ENCODE measurements at regions not wholly inside any gene's neighbourhood (a gene's known extent, or its start where the extent isn't known, plus 50 kb on each side); places are given as distances from the start of the nearest gene placed in this dataset.

DNA sequence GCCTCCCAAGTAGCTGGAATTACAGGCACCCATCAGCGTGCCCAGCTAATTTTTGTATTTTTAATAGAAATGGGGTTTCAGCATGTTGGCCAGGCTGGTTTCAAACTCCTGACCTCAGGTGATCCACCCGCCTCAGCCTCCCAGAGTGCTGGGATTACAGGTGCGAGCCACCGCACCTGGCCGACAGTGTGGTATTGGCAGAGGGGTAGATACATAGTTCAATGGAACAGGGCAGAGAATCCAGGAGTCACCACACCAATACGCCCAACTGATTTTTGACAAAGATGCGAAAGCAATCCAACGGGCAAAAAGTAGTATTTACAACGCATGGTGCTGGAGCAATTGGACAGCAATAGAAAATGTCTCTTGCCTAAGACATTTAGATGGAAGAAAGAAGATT, 164.0 kb upstream of the PPP1R26 start:
- DNase-seq (ENCODE audit: low read depth) = no peak

DNA sequence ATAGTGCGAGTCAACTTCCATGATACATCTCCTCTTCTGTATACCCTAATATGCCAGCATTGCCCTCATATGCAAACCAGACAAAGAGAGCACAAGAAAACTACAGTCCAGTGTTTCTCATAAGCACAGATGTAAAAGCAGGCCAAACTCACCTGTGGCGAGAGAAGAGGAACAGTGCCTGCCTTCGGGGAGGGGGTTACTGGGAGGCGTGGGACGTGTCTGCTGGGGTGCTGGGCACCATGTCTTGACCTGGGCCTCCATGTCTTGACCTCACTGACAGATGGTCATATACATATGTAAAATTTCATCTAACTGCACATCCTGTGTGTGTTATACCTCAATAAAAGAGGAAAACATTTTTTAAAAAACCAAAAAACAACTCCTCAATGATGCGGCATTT, 159.3 kb upstream of the PPP1R26 start:
- no peak for DNase-seq (ENCODE audit: low read depth)

DNA sequence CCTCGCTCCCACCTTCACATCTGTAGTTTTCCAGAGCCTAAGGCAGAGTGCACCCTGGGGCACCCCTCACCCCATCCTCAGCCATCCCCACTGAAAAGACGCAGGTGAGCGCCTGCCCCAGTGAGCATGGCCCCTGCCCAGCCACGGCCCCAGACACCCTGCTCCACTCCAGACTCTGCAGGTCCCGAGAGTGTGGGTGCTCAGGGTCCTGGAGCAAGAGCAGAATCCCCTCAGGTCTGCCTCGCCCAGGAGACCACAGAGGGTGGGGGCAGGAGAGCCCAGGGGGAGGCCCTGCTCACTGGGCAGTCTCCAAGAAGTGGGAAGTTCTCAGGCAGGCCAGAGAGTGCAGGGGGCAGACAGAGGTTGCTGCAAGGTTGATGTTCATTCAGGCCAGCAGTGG, 158.6 kb upstream of the PPP1R26 start:
- no peak for DNase-seq (ENCODE audit: low read depth)

DNA sequence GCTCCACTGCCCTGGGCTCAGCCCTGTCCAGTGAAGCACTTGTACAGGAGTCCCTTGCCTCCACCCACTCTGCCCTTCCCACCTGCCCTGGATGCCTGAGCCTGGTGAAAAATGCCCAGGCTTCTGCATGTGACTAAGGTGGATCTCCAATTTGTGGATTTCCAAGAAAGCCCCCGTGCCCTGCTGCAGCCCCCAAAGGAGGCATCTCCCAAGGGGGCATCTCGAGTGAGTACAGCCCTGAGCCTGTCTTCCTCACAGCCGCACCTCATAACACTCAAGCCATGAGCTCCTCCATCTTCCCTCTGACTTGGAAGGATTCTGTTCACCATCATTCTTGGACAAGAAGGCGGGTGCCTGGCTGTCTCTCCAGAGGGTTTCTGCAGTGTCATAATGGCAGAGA, 158.0 kb upstream of the PPP1R26 start:
- no peak for DNase-seq (ENCODE audit: low read depth)

DNA sequence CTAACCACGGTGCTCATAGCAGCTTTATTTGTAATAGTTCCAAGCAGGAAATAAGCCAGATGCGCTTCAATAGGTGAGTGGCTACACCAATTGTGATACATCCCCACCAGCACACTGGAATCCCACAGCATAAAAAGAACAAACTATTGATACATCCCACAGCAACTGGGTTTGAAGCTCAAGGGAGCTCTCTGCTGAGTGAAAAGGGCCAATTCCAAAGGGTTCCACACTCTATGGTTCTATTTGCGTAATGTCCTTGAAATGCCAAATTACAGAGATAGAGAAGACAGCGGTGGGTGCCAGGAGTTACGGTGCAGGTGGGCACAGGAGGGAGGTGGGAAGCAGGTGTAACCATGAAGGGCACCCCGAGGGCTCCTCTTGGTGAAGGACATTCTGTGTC, 155.3 kb upstream of the PPP1R26 start:
- no peak for DNase-seq (ENCODE audit: low read depth)

DNA sequence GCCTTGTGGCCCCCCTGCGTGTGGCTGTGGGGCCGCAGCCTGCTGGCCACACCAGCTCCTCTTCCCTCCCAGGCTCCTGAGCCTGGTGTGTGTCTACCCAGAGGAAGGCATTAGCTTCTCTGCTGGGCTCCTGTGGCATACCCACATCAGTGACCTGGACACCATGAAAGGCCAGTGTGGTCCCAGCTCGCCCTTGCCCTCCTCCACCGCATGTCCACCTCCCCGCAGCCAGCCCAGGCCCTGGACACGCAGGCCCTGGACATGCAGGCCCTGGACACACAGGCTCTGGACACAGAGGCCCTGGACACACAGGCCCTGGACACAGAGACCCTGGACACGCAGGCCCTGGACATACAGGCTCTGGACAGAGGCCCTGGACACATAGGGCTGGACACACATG, 153.4 kb upstream of the PPP1R26 start:
- no peak for DNase-seq (ENCODE audit: low read depth)

DNA sequence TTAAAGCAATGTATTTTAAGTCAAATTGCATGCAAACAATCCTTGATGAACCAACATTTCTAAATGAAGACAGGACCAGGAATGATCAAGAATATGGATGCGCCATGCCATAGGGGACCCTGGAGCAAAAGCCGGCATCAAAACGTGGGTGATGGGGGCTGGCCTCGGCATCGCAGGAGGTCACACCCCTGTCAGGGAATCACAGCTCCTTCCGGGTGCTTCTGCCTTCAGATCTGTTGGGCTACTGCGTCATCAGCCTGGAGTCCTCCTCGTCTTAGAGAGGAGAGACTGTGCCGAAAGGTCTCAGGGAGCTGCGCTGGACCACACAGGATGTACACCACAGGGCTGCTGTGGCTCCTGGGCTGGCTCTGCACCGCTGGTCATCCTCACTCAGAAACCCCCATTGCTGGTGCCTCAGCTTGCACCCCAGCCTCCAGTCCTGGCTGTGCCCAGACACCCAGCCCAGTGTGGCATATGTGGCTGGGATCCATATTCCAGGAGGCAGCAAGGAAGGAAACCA, 152.9 kb upstream of the PPP1R26 start:
- no peak for DNase-seq (ENCODE audit: low read depth)

DNA sequence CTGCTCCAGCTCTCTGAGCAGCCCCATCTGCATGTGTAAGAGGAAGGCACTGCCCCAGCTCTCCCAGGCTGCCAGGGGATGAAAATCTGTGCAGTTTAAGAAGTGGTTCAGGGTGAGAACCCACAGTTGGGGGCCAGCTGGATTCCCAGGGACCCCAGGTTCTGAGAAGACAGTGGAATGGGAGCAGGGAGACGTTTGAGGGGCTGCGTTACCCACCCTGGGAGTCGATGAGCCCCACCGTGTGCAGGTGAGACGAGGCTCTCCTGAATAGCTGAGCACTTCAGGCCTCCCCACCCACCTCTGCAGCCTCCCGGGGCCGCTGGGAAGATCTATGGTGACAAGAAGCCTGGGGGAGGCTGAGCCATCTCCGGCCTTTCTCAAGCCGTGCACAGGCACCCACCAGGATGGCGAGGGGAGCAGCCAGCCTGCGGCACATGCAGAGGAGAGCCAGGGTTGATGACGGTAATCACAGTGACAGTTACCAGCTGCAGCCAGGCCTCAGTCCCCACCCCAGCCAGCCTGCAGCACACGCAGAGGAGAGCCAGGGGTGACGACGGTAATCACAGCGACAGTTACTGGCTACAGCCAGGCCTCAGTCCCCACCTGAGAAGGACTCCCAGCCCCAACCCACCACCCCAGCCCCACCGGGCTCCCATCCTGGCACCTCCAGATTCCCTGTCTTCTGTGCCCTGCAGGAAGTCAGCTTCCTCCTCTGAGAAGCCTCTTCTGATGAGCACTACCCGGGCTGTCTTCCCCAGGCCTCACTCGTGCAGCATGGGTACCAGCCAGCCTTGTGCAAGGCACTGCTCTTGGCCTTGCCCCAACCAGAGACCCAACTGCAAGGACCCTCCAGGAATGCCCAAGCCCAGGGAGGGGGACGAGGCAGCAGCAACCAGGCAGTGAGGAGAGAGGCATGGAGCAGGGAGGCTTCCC, 150.8 kb upstream of the PPP1R26 start:
- no peak for DNase-seq (ENCODE audit: low read depth)

DNA sequence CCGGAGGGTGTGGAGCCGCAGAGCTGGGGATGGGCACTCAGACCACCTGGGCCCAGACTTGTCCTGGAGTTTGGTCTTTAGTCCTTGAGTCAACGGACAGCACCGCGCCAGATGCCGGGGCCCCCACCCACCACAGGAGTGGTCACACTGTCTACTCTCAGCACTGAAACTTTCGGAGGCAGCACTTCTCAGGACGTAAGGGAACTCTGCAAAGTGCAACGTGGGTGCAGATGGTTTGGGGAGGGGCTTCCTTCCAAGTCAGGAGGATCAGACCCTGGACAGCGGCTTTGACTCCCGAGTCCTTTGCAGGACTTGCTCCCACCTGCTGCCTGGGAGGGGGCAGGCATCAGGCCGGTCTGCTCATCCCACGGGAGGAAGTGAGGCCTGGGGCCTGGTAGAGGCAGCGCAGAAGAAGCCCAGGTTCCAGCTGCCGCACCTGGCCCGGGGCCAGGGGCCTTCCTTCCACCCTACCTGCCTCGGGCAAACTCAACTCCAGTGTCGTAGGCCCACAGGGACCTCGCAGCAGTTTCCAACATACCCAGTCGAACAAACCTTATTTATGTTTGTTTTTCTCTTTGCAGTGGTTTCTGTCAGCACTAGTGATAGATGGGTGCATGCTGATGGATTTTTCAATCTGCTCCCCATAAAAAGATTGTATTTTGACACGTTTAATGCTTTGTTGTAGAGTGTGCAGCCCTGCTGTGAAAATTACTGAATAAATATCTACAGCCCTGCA, 149.8 kb upstream of the PPP1R26 start:
- no peak for DNase-seq (ENCODE audit: low read depth)

DNA sequence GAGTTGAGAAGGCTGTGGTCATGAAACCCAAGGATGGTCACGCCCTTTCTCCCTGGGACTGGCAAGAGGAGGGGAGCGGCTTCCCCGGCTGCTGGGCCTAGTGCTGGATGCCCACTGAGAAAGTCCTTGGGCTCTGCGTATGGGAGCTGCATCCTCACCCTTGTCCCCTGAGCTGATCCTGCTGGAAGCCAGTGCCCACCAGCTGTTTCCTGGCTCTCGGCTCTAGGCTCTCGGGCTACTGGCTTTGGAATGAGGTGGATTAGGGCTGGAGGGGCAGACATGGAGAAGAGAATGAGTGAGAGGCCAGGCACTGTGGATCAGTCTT, 149.3 kb upstream of the PPP1R26 start:
- DNase-seq (ENCODE audit: low read depth) = no peak

DNA sequence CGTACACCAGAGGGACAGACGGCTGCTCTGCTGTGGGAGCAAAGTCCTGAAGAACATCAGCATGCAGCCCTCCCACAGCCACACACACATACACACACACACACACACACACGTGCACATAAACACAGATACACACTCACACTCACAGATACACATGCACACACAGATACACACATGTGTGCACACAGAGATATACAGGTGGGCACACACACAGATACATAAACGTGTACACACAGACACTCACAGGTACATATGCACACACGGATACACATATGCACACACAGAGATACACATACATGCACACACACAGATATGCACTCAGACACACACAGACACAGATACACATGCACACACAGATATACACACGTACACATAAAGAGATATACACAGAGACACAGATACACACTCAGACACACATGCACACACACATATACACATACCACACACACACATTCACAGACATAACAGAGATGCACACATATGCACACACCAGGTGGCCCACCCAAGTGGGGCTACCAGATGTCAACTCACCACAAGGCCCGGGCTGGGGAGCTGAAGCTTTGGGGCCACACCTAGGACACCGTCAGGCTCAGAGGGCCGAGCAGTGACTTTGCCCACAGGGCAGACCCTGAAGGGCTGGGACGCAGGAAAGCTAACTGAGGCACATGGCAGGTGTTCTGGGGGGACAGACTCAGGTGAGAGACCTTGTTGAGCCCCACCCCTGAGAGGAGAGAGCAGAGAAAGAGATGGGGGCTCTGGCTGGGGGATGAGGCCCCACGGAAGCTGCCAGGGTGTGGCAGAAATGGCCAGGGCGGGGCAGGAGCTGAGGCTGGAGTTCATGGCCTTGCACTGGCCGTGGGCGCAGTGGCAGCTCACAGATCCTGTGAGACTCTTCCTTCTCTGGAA, 148.6 kb upstream of the PPP1R26 start:
- no peak for DNase-seq (ENCODE audit: low read depth)

DNA sequence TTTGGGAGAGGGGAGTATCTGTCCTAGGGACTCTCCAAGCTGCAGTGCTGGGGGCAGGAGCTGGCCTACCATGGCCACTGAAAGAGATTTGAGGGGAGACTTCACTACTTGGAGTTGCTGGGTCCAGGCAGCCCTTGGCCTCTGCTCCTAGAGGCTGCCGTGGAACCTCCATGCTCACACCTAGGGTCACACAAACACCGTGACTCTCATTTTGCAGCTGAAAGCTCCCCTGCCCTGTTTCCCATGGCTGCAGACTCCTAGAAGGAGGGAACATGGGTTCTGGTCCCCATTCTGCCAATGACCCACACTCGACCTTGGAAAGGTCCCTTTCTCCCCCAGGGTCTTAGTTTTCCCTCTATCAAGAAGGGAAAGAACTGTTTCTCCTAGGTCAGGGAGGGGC, 147.1 kb upstream of the PPP1R26 start:
- DNase-seq (ENCODE audit: low read depth) = no peak

DNA sequence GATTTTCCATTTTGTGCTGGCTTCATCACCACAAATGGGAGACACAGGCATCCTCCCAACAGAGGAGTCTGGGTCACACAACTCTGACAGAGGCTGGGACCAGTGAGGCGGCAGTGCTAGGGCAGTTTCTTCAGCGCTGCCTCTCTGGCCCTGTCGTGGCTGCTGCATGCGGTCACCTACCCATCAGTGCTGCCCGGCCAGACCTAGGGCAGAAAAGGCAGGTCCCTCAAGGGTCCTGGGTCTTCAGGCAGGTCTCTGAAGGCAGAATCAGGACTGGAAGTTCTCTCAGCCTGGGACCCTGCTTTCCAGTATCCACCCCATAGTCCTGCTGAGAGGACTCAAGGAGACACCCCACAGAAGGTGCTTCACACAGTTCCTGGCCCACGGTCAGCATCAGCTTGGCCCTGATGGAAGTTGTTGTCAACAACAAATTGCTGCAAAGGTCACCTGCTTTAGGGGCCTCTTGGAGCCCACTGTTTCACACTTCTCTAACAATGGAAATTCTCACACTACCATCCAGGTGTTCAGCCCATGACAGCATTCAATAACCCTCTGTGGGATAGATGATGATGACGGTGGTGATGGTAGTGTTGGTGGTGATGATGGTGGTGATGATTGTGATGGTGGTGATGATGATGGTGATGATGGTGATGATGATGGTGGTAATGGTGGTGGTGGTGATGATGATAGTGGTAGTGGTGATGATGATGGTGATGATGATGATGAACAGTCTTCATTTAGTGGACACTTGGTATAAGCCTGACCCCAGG, 146.4 kb upstream of the PPP1R26 start:
- DNase-seq (ENCODE audit: low read depth) = no peak

DNA sequence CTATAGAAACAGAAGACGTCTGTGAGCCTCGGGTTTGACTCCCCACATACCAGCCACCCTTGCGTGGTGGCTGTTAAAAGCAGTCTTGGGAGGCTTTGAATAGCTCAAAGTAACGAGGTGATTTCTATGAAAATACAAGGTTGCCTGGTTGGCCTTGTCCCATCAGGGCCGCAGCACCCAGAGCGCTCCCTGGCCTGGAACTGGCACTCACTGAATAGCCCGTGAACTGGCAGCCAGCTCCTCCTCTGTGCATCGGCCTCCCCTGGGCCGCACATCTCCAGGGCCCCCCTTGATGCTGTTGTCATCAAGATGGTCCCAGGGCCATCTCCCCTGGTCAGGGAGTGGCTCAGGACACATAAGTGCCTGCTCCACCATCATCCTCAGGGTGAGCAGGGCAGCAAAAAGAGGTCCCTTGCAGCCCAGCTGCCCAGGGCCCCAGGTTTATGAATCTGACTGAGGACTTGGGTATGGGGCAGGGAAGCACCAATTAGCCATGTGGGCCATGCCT, 144.6 kb upstream of the PPP1R26 start:
- DNase-seq (ENCODE audit: low read depth) = no peak

DNA sequence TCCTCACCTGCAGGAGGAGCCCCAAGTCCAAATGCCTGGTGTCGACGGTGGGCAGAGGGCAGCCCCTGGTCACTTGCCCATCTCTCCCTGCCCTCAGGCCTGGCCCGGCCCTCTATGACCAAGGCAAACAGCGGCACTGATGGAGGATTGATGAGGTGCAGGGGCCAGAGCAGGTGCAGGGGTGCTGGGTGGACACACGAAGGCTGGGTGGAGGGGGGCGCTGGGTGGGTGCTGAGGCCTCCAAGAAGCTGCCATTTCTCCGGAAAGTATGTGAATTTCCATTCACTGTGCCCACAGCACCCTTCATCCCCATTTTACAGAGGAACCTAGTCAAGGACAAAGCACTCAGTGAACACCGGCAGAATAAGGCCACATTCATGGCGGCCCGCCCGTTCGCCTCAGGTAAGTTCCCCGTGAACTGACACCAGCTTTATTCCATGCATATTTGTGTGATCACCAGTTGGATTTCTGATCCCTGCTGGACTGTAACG, 143.8 kb upstream of the PPP1R26 start:
- DNase-seq (ENCODE audit: low read depth) = no peak

DNA sequence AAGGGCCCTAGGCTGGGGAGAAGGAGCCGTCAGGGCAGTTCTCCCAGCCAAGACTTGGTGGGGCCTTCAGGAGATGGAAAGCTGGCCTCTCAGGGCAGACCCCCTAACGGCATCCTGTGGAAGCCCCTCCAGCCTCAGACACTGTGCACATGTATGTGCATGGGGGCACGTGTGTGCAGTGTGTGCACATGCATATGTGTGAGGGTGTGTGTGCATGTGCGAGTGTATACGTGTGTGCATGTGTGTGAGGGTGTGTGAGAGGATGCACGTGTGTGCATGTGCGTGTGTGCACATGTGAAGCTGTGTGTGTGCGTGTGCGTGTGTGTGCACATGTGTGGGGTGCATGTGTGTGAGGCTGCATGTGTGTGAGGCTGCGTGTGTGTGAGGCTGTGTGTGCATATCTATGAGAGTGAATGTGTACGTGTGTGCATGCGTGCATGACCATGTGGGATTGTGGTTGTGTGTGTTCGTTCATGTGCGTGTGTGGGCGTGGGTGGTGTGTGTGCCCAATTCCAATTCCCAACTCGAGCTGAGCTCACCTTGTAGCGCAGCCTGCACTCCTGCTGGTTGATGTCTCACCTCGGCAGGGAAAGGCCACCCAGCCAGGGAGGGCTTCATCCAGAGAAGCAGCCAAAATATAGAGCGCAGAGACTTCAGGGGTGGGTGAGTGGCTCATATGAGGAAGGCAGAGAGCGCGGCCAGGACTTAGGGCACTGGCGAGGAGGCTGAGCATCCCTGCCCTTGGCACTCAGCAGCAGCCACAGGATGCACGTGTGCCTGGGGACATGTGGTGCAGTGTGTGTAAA, 142.7 kb upstream of the PPP1R26 start:
- no peak for DNase-seq (ENCODE audit: low read depth)

DNA sequence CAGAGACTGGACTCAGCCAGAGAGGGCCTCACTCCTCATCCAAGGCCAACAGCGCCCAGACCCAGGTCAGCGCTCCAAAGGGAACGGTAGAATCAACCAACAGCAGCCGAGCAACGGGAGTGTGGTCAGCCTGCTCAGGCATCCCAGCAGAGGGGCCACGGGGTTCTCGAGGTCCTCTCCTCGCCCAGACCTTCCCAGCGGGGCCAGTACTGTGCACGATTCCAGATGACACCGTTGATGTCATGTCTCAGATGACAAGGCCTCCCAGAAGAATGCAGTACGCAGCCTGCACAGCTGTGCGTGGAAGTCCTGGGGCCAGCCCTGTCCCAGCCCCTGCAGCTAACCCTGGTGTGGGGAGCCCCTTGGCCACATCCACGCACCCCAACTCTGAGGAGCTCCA, 141.0 kb upstream of the PPP1R26 start:
- no peak for DNase-seq (ENCODE audit: low read depth)

DNA sequence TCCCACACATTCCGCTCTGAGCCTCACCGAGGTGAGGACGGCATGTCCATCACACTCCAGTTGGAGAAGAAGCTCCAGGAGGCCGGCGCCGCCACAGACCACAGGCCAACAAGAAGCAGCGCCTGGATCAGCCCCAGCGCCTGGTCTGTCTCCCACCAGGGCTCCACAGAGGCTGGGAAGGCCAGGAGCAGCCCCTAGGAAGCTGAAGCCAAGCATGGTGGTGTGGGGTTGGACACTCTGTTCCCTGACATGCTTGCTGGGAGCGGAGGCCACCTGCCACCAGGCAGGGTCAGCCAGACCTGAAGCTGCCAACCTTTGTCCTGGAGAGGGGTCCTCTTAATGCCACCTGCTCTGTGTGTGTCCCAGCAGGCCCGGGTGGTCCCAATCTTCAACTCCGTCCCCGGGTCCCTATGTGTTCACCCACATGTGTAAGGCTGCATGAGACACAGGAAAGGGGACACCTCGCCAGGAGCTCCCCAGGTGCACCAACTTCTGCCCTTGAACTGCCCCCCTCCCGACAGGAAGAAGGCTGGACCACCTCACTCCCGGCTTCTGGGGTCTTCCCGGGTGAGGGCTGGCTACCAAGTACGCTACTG, 140.1 kb upstream of the PPP1R26 start:
- no peak for DNase-seq (ENCODE audit: low read depth)

DNA sequence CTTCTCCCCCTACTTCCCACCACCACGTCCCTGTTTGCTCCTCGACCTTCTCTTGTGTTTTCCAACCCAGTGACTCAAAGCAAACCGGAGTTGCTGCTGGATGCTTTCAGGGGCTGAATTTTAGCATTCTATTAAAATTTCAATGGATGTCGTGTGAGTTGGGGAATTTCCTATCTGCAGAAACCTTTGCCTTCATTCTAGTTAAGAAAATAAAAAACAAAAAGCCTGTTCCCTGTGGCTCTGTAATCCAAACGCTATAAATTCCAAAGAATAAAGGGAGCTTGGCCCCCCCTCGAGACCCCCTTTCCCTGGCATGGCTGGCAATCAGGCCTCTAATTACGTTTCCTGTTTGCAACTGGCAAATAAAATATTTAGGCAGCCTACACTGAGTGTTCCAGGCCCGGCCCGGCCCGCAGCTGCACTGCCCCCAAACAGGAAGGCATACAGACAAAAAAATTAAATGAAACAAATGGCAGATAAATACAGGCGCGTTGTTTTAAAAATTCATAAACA, 139.4 kb upstream of the PPP1R26 start:
- DNase-seq (ENCODE audit: low read depth) = no peak

Data from activated T-helper 9 cell treated with anti-CD3 and anti-CD28 coated beads, Interleukin-2, amount 50 U/mL, for 16 hours (primary cell).